Stimulated activated CD4-positive, alpha-beta T cell treated with anti-CD3 and anti-CD28 coated beads, Interleukin-2, amount 100 ng/mL, for 4 hours (primary cell): ENCODE measurements at regions not wholly inside any gene's neighbourhood (a gene's known extent, or its start where the extent isn't known, plus 50 kb on each side); places are given as distances from the start of the nearest gene placed in this dataset.

Experiments used
- DNase-seq: peaks from one replicate; pipeline ENCODE4 v3.0.0-alpha.2; 2020; ENCODE audit warnings: low read depth

DNA sequence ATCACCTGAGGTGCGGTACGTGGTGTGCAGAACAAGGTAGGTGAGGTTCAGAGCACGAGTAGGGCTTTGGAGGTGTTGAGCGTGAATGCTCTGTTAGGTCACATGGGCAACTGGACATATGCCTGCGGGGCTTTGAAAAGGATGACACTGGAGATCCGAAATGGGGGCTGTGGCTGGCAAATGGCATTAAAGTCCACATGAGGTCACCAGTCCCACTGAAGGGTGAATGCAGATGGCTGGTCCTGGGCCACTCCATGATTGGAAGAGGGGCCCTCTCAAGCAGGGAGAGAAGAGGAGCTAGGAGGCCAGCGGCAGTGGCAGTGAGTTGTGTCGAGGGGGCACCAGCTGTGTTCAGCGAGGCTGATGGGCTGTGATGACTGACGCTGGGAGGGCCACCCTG is 254.9 kb upstream of the SHH start:
- no peak for DNase-seq

GRCh38 chr7:156065400-156065799 is 253.1 kb upstream of the SHH start:
- DNase-seq: no peak

DNA sequence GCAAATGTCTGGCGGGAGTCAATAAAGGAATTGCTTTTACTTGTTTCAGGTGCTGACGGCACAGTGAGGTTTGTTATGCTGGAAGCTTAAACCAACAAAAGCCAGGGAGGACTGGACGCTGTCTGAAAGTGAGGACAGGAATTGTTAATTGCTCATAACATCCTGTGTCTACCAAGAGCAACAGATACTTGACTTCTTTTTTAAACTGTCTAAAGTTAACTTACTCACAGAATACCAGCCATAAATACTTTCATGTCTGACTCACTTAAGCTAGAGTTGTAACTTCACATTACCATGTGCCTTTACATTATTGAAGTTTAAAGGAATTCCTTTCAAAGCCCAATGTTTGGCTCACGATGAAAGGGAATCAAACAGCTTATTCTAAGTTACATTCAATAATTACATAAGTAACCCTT is 252.7 kb upstream of the SHH start:
- DNase-seq: no peak

DNA sequence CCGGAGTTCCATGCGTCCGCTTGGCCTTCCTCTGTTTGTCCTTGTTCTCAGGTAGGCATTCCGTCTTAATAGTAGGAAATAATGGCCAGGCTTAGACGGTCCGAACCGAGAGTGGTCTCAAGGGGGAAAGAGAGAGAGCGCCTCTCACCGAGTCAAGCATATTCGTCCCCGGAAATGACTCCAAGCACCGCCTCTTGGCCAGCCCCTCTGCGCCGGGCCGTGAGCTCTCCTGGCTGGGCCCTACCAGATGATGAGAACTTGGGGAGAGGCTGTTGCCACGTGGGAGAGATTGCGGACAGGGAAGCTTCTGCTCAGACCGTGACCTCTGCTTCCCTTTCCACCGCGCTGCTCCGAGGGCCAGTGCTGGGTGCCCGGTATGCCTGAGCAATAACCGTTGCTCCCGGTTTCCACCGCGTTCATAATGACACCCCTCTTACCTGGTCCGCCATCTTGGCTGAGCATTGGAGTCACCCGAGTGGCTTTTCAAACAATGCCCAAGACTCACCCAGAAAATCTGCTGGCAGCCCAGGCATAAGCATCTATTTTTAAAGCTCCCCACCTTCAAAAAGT is 251.1 kb upstream of the SHH start:
- DNase-seq: no peak

GRCh38 chr7:156062286-156062685 is 250.0 kb upstream of the SHH start:
- no peak for DNase-seq

GRCh38 chr7:156061689-156062255 is 249.5 kb upstream of the SHH start:
- no peak for DNase-seq

DNA sequence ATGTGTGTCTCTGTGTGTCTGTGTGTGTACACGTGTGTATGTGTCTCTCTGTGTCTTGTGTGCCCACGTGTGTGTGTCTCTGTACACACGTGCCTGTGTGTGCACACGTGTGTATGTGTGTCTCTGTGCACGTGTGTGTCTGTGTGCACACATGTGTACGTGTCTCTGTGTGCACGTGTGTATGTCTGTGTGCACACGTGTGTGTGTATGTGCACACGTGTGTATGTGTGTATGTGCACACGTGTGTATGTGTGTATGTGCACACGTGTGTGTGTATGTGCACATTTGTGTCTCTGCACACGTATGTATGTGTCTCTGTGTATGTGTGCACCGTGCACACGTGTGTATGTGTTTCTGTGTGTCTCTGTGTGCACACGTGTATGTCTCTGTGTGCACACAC is 248.7 kb upstream of the SHH start:
- no peak for DNase-seq

DNA sequence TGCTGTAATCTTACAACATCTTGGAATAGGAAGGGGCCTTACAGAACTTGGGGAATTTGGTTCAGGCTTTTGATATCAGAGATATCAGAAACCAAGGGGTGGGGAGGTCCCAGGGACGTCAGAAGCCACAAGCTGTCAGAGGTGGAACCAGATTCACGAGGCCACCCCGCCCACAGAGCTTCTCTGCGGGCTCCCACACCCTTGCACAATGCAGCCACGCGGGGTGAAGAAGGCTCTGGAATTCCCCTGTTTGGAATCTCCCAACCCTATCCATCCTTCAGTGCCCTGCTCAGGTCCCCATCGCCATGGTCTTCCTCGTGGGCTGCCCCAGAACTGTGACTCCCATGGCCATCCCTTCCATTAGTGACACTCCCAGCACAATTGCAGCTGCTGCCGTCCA is 247.1 kb upstream of the SHH start:
- no peak for DNase-seq

DNA sequence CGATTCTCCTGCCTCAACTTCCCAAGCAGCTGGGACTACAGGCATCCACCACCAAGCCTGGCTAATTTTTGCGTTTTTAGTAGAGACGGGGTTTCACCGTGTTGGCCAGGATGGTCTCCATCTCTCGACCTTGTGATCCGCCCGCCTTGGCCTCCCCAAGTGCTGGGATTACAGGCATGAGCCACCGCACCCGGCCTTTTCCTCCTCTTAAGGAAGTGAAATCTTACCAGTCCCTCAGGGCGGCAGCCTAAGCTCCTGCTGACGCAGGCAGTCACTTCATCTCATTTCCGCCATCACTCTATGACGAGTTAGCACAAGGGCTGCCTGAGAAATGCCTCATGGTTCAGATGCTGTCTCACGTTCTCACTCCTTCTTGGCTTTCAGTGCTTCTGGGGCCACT is 246.0 kb upstream of the SHH start:
- DNase-seq: no peak

DNA sequence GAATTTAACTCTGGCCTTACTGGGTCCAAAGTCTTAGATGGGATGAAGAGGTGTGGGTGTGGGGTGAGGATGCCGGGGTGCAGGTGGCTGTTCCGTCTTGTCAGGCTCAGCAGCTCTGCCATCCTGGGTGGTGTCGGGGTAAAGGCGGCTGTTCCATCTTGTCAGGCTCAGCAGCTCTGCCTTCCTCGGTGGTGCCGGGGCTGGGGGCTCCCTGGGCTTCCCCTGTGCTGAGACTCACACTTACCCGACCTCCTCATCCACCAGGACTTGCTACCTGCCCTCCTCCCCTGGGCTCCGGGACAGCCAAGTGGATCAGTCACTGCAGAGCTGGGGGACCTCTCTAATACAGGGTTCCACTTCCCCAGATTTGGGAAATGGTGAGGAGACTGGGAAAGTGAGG is 244.3 kb upstream of the SHH start:
- DNase-seq: no peak

DNA sequence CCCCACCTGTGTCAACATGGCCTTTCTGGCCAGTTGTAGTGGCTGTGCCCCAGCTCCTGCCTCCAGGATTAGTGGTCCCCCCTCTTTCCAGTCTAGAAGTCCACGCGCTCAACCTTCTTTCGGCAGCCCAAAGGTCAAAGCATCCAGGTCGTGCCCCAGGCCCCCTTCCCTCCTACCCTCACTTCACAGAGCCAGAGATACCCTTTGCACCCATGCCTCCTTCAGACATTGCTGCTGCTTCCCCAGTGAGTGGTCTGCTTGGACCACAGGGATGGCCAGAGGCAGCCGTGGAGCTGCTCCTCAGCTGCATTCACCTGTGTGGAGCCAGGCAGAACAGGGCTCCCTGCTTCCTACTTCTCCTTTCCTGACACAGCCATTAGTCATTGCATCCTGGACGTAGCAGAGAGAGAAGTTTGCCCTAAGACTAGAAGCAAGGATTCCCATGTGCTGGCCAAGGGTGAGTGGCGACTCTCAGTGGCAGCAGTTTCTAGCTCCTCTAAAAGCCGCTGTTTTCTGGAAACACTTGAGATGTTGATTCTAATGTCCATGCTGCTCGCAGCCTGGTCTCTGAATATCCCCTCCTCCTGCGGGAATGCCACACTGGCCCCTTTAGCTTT is 243.1 kb upstream of the SHH start:
- DNase-seq: no peak

GRCh38 chr7:156051884-156052283 is 239.6 kb upstream of the SHH start:
- DNase-seq: no peak

- no peak for DNase-seq
These were observed 238.6 kb upstream of the SHH start for GRCh38 chr7:156050636-156051569.

- no peak for DNase-seq
These were observed 237.1 kb upstream of the SHH start for GRCh38 chr7:156049366-156049765.

DNA sequence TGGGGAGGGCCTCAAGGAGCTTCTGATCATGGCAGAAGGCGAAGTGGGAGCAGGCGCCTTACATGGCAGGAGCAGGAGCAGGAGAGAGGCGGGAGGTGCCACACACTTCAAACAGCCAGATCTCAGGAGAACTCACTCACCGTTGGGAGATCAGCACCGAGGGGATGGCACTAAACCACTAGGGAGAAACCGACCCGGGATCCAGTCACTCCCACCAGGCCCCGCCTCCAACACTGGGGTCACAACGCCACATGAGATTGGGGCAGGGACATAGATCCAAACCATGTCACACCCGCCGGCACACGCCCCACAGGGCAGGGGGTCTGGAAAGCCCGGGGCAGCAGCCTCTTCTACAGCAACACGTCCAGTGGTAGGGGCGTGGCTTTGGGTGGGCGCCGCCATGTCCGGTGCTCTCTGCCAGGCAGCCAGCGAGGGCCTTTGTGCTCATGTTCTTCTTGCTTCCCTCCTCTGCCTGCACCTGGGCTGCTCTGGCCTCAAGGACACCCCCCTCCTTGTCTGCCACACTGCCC is 233.8 kb upstream of the SHH start:
- DNase-seq: no peak

GRCh38 chr7:156043416-156044178 is 231.3 kb upstream of the SHH start:
- no peak for DNase-seq

DNA sequence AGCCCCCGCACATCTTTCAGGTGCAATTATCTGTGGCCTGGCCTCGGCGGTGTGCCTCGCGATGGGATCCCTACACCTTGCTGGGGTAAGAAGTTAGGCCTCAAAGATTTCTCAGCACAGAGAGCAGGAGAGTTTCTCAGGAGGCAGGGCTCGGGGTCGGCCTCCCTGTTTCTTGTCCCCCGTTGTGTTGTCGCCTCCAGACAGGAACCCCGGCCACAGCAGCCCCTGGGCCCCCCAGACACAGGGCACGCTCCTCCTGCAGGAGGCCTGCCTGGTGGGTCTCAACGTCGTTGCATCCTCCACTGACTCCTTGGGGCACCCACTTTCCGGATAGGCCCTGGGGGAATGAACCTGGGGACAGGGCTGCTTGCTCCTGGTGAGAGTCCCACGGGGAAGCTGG is 229.1 kb upstream of the SHH start:
- DNase-seq: no peak

DNA sequence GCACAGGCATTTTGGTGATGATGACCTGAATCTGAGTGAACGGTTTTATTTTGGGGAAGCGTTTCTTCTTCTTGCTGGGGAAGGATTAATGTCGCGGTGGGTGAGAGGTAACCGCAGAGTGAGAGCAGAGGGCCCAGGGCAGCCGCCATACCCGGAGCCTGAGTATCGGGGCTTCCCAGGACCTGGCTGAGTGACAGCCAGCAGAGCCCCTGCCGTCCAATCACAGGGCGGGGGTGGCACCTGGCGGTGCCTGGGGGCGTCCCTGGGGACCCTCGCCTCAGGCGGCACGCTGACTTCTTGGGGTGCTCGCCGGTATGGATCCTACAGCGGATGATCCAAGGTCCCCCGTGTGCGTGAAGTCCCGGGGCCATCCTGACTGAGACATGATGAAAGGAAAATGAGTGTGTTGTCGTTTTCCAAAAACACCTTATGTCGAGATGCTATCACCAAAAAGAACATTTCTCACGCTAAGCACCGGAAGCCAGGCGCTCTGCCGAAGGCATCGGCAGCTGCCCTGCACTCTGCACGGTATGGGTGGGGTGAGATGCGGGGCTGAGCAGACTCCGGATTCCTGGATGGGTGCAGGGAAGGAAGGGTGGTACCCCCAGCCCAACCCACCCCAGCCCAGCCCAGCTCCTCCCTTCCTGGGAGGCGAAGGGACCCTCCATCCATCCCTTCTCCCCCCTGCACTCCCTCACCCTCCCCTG is 227.9 kb upstream of the SHH start:
- DNase-seq: no peak

- no peak for DNase-seq
These were observed 226.9 kb upstream of the SHH start for GRCh38 chr7:156039194-156039593.

GRCh38 chr7:156038345-156038744 is 226.1 kb upstream of the SHH start:
- no peak for DNase-seq

- DNase-seq: no peak
These were observed 223.9 kb upstream of the SHH start for GRCh38 chr7:156036153-156036552.
